ENCODE measurements at regions not wholly inside any gene's neighbourhood (a gene's known extent, or its start where the extent isn't known, plus 50 kb on each side); places are given as distances from the start of the nearest gene placed in this dataset.
"Not testable (repeated sequence)": the region's sequence is repeated elsewhere in the genome, so short reads cannot be mapped to it uniquely, and the experiment has no call there.

- Histone ChIP-seq H3K36me3 (ENCODE audit: control insufficient read depth, insufficient read depth, low read length, severe bottlenecking) (no peaks in the 10 kb centered on the region), H3K9me3 (ENCODE audit: control insufficient read depth, low read length) (no peaks in the 10 kb centered on the region), H3K9ac (ENCODE audit: low read length) (no peak overlapping the region), H3K4me3 (ENCODE audit: low read length) (no peak overlapping the region), H3K27me3 (replicated peaks; ENCODE audit: control insufficient read depth, insufficient read depth, low read length) (no peaks in the 10 kb centered on the region), H3K4me1 (ENCODE audit: control insufficient read depth, insufficient read depth, low read length) (no peaks in the 10 kb centered on the region)
- DNase-seq (ENCODE audit: low read depth) = no peak
These were observed 109.1 kb upstream of the BCHE start for GRCh38 chr3:165946360-165946759.

DNA sequence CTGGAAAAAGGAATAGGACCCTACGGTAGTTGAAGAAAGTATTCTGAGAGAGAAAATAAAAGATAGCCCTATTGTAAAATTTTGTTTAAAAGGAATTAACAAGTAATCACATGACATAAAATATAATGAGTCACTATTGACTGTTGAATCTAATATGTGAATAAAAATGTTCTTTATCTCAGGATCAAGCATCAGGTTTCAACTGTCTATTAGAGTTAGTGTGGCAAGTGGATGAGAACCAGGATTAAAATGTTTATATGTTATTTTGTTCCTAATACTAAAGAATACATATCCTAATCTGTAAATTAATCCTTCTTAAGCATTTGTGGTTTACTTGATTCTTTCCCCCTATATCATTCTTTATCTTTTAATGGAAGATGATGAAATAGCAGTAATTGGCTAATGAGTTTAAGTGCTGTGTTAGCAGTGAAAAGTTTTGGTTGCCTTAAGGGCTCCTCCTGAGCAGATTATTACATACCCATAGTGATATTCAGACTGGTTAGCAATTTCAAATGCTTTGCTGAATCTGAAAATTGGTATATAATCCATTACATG lies 101.8 kb upstream of the BCHE start:
- no peak overlapping the region for H3K4me3 ChIP-seq (ENCODE audit: low read length)
- H3K9ac ChIP-seq (ENCODE audit: low read length) = no peak overlapping the region
- no peaks in the 10 kb centered on the region for H3K27me3 ChIP-seq (replicated peaks; ENCODE audit: control insufficient read depth, insufficient read depth, low read length)
- no peak for DNase-seq (ENCODE audit: low read depth)
- no peaks in the 10 kb centered on the region for H3K9me3 ChIP-seq (ENCODE audit: control insufficient read depth, low read length)
- H3K36me3 ChIP-seq (ENCODE audit: control insufficient read depth, insufficient read depth, low read length, severe bottlenecking) = no peaks in the 10 kb centered on the region
- no peaks in the 10 kb centered on the region for H3K4me1 ChIP-seq (ENCODE audit: control insufficient read depth, insufficient read depth, low read length)

- not testable (repeated sequence) for H3K9ac ChIP-seq (ENCODE audit: low read length); H3K9me3 ChIP-seq (ENCODE audit: control insufficient read depth, low read length); H3K27me3 ChIP-seq (replicated peaks; ENCODE audit: control insufficient read depth, insufficient read depth, low read length)
These were observed 98.9 kb upstream of the BCHE start for GRCh38 chr3:165936081-165936480.

GRCh38 chr3:165924301-165924791 lies 87.1 kb upstream of the BCHE start:
- not testable (repeated sequence) for H3K9me3 ChIP-seq (ENCODE audit: control insufficient read depth, low read length); H3K9ac ChIP-seq (ENCODE audit: low read length); DNase-seq (ENCODE audit: low read depth); H3K27me3 ChIP-seq (replicated peaks; ENCODE audit: control insufficient read depth, insufficient read depth, low read length); H3K36me3 ChIP-seq (ENCODE audit: control insufficient read depth, insufficient read depth, low read length, severe bottlenecking); H3K4me1 ChIP-seq (ENCODE audit: control insufficient read depth, insufficient read depth, low read length); H3K4me3 ChIP-seq (ENCODE audit: low read length)

More at GRCh38 chr3:165936081-165936480, 98.9 kb upstream of the BCHE start:
- not testable (repeated sequence) for H3K36me3 ChIP-seq (ENCODE audit: control insufficient read depth, insufficient read depth, low read length, severe bottlenecking); H3K4me1 ChIP-seq (ENCODE audit: control insufficient read depth, insufficient read depth, low read length); H3K4me3 ChIP-seq (ENCODE audit: low read length); DNase-seq (ENCODE audit: low read depth)

- H3K9ac ChIP-seq (ENCODE audit: low read length) = no peak overlapping the region
- H3K4me3 ChIP-seq (ENCODE audit: low read length) = no peak overlapping the region
- H3K4me1 ChIP-seq (ENCODE audit: control insufficient read depth, insufficient read depth, low read length) = no peaks in the 10 kb centered on the region
- H3K36me3 ChIP-seq (ENCODE audit: control insufficient read depth, insufficient read depth, low read length, severe bottlenecking) = no peaks in the 10 kb centered on the region
- no peaks in the 10 kb centered on the region for H3K9me3 ChIP-seq (ENCODE audit: control insufficient read depth, low read length)
- no peak for DNase-seq (ENCODE audit: low read depth)
- H3K27me3 ChIP-seq (replicated peaks; ENCODE audit: control insufficient read depth, insufficient read depth, low read length) = no peaks in the 10 kb centered on the region
These were observed 83.8 kb upstream of the BCHE start for GRCh38 chr3:165920984-165921383.

DNA sequence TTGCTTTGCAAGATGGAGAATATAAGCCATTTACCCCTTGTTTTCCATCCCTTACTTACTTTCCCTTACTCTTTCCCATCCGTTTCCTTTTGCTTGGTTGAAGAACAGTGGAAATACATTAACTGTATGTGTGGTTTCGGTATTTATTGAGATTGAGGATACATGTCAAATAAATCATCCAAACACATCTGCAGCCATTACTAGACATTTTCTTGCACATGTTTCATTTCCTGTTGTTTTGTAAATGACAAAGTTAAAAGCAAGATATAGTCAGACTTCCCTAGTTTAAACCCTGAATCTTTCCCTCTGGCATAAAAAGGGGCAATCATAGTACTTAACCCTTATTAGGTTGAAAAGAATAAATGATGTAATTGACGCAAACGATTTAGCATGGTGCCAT lies 82.1 kb upstream of the BCHE start:
- Histone ChIP-seq H3K36me3 (ENCODE audit: control insufficient read depth, insufficient read depth, low read length, severe bottlenecking) (no peaks in the 10 kb centered on the region), H3K4me3 (ENCODE audit: low read length) (no peak overlapping the region), H3K9me3 (ENCODE audit: control insufficient read depth, low read length) (no peaks in the 10 kb centered on the region), H3K9ac (ENCODE audit: low read length) (no peak overlapping the region), H3K4me1 (ENCODE audit: control insufficient read depth, insufficient read depth, low read length) (no peaks in the 10 kb centered on the region), H3K27me3 (replicated peaks; ENCODE audit: control insufficient read depth, insufficient read depth, low read length) (no peaks in the 10 kb centered on the region)
- DNase-seq (ENCODE audit: low read depth) = no peak

DNA sequence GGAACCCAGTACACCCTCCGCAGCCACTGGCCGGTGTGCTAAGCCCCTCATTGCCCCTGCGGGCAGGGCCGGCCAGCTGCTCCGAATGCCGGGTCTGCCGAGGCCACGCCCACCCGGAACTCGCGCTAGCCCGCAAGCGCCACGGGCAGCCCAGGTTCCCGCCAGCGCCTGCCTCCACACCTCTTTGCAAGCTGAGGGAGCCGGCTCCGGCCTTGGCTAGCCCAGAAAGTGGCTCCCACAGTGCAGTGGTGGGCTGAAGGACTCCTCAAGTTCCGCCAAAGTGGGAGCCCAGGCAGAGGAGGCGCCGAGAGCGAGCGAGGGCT lies 81.4 kb upstream of the BCHE start:
- no peaks in the 10 kb centered on the region for H3K27me3 ChIP-seq (replicated peaks; ENCODE audit: control insufficient read depth, insufficient read depth, low read length)
- no peak overlapping the region for H3K4me3 ChIP-seq (ENCODE audit: low read length)
- no peak overlapping the region for H3K9ac ChIP-seq (ENCODE audit: low read length)
- no peaks in the 10 kb centered on the region for H3K4me1 ChIP-seq (ENCODE audit: control insufficient read depth, insufficient read depth, low read length)
- H3K36me3 ChIP-seq (ENCODE audit: control insufficient read depth, insufficient read depth, low read length, severe bottlenecking) = no peaks in the 10 kb centered on the region
- no peaks in the 10 kb centered on the region for H3K9me3 ChIP-seq (ENCODE audit: control insufficient read depth, low read length)
- DNase-seq (ENCODE audit: low read depth) = no peak

- not testable (repeated sequence) for H3K9ac ChIP-seq (ENCODE audit: low read length); DNase-seq (ENCODE audit: low read depth); H3K9me3 ChIP-seq (ENCODE audit: control insufficient read depth, low read length); H3K36me3 ChIP-seq (ENCODE audit: control insufficient read depth, insufficient read depth, low read length, severe bottlenecking); H3K4me3 ChIP-seq (ENCODE audit: low read length); H3K4me1 ChIP-seq (ENCODE audit: control insufficient read depth, insufficient read depth, low read length); H3K27me3 ChIP-seq (replicated peaks; ENCODE audit: control insufficient read depth, insufficient read depth, low read length)
These were observed 80.9 kb upstream of the BCHE start for GRCh38 chr3:165917938-165918656.

- H3K36me3 ChIP-seq (ENCODE audit: control insufficient read depth, insufficient read depth, low read length, severe bottlenecking); H3K4me3 ChIP-seq (ENCODE audit: low read length); DNase-seq (ENCODE audit: low read depth); H3K4me1 ChIP-seq (ENCODE audit: control insufficient read depth, insufficient read depth, low read length); H3K9ac ChIP-seq (ENCODE audit: low read length); H3K27me3 ChIP-seq (replicated peaks; ENCODE audit: control insufficient read depth, insufficient read depth, low read length); H3K9me3 ChIP-seq (ENCODE audit: control insufficient read depth, low read length): not testable (repeated sequence)
These were observed 77.9 kb upstream of the BCHE start for GRCh38 chr3:165915104-165915503.

- DNase-seq (ENCODE audit: low read depth) = no peak
- H3K9me3 ChIP-seq (ENCODE audit: control insufficient read depth, low read length) = no peaks in the 10 kb centered on the region
- H3K27me3 ChIP-seq (replicated peaks; ENCODE audit: control insufficient read depth, insufficient read depth, low read length) = no peaks in the 10 kb centered on the region
- H3K4me3 ChIP-seq (ENCODE audit: low read length) = no peak overlapping the region
- H3K4me1 ChIP-seq (ENCODE audit: control insufficient read depth, insufficient read depth, low read length) = no peaks in the 10 kb centered on the region
- H3K36me3 ChIP-seq (ENCODE audit: control insufficient read depth, insufficient read depth, low read length, severe bottlenecking) = no peaks in the 10 kb centered on the region
- no peak overlapping the region for H3K9ac ChIP-seq (ENCODE audit: low read length)
These were observed 66.8 kb upstream of the BCHE start for GRCh38 chr3:165903885-165904630.

DNA sequence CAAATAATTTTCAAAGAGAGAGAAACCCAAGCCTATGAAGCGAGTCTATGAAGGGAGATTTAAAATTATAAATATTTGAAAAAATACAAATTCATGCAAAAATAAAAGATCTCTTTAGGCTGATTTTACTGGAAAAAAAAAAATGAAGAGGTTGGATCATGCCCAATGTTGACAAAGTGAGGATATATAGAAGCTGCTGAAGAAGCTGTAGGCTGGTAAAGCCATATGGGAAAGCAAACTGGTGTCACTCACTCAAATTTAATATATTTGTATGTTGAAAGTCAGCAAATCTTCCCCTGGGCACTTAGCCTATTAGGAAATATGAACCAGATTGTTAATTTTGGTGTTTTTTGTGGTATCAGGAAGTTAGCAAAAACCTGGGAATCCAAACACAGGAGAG lies 61.8 kb upstream of the BCHE start:
- Histone ChIP-seq H3K9ac (ENCODE audit: low read length) (no peak overlapping the region), H3K27me3 (replicated peaks; ENCODE audit: control insufficient read depth, insufficient read depth, low read length) (no peaks in the 10 kb centered on the region), H3K36me3 (ENCODE audit: control insufficient read depth, insufficient read depth, low read length, severe bottlenecking) (no peaks in the 10 kb centered on the region), H3K4me1 (ENCODE audit: control insufficient read depth, insufficient read depth, low read length) (no peaks in the 10 kb centered on the region), H3K4me3 (ENCODE audit: low read length) (no peak overlapping the region), H3K9me3 (ENCODE audit: control insufficient read depth, low read length) (no peaks in the 10 kb centered on the region)
- DNase-seq (ENCODE audit: low read depth) = no peak
